ENCODE measurements at regions not wholly inside any gene's neighbourhood (a gene's known extent, or its start where the extent isn't known, plus 50 kb on each side); places are given as distances from the start of the nearest gene placed in this dataset.

DNA sequence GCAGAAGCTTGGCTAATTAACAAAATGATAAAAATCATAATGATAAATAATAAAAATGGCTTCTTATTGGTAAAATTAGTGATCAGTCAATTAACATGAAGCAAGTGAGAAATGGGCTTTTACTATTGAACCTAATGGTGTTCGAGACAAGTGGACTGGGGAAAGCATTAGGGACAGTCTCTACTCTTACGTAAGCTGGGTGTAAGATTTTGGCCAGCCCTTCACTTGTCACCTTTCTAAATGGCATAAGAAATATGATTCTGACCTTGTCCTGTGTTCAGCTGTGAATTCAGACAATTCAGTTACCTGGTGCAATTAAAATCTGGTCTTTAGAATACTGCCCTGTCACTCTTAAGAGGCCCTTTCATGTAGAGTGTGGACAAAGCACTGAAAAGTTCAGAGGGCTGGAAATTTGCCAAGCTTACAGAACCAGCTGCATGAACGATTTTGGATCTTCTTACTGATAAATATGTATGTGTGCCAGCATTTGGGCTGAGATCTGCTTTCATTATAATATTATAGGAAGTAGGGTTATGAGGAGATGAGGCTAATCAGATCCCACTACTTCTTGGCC lies 115.9 kb downstream of the QRSL1 start:
- TF ChIP-seq, protein P1, sequence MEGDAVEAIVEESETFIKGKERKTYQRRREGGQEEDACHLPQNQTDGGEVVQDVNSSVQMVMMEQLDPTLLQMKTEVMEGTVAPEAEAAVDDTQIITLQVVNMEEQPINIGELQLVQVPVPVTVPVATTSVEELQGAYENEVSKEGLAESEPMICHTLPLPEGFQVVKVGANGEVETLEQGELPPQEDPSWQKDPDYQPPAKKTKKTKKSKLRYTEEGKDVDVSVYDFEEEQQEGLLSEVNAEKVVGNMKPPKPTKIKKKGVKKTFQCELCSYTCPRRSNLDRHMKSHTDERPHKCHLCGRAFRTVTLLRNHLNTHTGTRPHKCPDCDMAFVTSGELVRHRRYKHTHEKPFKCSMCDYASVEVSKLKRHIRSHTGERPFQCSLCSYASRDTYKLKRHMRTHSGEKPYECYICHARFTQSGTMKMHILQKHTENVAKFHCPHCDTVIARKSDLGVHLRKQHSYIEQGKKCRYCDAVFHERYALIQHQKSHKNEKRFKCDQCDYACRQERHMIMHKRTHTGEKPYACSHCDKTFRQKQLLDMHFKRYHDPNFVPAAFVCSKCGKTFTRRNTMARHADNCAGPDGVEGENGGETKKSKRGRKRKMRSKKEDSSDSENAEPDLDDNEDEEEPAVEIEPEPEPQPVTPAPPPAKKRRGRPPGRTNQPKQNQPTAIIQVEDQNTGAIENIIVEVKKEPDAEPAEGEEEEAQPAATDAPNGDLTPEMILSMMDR (IDR thresholded peaks at IDR 0.05; ENCODE audit: low read depth, low read length, missing input control): no peak
- TF ChIP-seq, protein P2, sequence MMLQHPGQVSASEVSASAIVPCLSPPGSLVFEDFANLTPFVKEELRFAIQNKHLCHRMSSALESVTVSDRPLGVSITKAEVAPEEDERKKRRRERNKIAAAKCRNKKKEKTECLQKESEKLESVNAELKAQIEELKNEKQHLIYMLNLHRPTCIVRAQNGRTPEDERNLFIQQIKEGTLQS (IDR thresholded peaks at IDR 0.05): no peak
- TF ChIP-seq, protein P3, sequence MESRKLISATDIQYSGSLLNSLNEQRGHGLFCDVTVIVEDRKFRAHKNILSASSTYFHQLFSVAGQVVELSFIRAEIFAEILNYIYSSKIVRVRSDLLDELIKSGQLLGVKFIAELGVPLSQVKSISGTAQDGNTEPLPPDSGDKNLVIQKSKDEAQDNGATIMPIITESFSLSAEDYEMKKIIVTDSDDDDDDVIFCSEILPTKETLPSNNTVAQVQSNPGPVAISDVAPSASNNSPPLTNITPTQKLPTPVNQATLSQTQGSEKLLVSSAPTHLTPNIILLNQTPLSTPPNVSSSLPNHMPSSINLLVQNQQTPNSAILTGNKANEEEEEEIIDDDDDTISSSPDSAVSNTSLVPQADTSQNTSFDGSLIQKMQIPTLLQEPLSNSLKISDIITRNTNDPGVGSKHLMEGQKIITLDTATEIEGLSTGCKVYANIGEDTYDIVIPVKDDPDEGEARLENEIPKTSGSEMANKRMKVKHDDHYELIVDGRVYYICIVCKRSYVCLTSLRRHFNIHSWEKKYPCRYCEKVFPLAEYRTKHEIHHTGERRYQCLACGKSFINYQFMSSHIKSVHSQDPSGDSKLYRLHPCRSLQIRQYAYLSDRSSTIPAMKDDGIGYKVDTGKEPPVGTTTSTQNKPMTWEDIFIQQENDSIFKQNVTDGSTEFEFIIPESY (IDR thresholded peaks at IDR 0.05): no peak
- no peak for TF ChIP-seq TAF1 (conservative IDR thresholded peaks at IDR 0.05)
- TF ChIP-seq HNF4G (IDR thresholded peaks at IDR 0.05): no peak
- no peak for TF ChIP-seq EGR1 (IDR thresholded peaks at IDR 0.05; ENCODE audit: low read depth in 2 of 2)
- TF ChIP-seq, protein P4, sequence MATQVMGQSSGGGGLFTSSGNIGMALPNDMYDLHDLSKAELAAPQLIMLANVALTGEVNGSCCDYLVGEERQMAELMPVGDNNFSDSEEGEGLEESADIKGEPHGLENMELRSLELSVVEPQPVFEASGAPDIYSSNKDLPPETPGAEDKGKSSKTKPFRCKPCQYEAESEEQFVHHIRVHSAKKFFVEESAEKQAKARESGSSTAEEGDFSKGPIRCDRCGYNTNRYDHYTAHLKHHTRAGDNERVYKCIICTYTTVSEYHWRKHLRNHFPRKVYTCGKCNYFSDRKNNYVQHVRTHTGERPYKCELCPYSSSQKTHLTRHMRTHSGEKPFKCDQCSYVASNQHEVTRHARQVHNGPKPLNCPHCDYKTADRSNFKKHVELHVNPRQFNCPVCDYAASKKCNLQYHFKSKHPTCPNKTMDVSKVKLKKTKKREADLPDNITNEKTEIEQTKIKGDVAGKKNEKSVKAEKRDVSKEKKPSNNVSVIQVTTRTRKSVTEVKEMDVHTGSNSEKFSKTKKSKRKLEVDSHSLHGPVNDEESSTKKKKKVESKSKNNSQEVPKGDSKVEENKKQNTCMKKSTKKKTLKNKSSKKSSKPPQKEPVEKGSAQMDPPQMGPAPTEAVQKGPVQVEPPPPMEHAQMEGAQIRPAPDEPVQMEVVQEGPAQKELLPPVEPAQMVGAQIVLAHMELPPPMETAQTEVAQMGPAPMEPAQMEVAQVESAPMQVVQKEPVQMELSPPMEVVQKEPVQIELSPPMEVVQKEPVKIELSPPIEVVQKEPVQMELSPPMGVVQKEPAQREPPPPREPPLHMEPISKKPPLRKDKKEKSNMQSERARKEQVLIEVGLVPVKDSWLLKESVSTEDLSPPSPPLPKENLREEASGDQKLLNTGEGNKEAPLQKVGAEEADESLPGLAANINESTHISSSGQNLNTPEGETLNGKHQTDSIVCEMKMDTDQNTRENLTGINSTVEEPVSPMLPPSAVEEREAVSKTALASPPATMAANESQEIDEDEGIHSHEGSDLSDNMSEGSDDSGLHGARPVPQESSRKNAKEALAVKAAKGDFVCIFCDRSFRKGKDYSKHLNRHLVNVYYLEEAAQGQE (IDR thresholded peaks at IDR 0.05): no peak
